ENCODE measurements at regions not wholly inside any gene's neighbourhood (a gene's known extent, or its start where the extent isn't known, plus 50 kb on each side); places are given as distances from the start of the nearest gene placed in this dataset.

DNA sequence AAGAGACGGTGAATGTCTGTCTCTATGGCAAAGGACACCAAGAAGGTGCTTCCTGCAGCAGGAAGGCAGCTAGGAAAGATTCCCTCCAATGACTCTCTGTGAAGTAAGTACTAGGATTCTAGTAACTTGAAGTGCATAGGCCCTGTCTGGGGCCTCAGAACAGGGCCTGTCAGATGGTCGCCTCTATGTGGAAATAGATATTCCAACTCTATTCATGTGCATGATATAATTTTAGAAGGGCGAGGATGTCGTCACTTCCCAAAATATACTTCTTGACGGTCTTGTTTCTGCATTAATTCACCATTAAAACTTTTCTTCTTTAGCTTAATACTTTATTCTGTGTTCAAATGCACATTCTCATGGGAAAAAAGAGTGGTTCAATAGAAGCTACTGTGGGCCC, 167.0 kb downstream of the TLE3 start:
- no peak for DNase-seq (ENCODE audit: low spot score)
- intact Hi-C loops (cut with DNase I): loop anchor here (5.0 to 10.0 kb wide), 3 partner anchors 138 to 336 kb away; no protein-coding TSS in a partner anchor

- intact Hi-C loops (cut with DNase I): loop anchor here (5.0 to 10.0 kb wide), 3 partner anchors 139 to 336 kb away; no protein-coding TSS in a partner anchor
- no peak for DNase-seq (ENCODE audit: low spot score)
These were observed 166.6 kb downstream of the TLE3 start for GRCh38 chr15:69931156-69931555.

DNA sequence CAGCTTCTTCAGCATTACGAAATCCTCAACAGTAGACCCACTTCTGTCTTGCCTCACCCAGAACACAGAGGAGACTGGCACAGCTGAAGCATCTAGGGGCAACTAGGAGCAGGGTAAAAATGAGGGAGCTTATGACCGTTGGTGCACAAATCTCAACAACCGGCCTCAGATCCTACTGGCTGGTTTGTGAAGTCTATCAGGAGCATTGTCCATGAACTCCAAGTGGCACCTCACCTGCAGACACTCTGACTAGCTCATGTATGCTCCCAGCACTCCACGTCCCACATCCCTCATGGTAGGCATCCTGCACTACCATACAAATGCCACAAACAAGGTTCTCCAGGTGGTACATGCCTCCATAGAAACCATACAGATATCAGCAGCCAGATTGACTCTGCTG, 163.1 kb downstream of the TLE3 start:
- intact Hi-C loops (cut with DNase I): loop anchor here (5.0 to 10.0 kb wide), 3 partner anchors 142 to 340 kb away; no protein-coding TSS in a partner anchor
- DNase-seq (ENCODE audit: low spot score): no peak

GRCh38 chr15:69939513-69940440, 157.9 kb downstream of the TLE3 start:
- DNase-seq (ENCODE audit: low spot score): no peak

GRCh38 chr15:69940441-69941300, 157.0 kb downstream of the TLE3 start:
- intact Hi-C loops (cut with DNase I): no loop called here
- DNase-seq (ENCODE audit: low spot score): no peak

More at GRCh38 chr15:69939513-69940440, 157.9 kb downstream of the TLE3 start:
- intact Hi-C loops (cut with DNase I): loop anchor here (10.0 kb wide), 1 partner anchor 345 kb away; no protein-coding TSS in a partner anchor

DNA sequence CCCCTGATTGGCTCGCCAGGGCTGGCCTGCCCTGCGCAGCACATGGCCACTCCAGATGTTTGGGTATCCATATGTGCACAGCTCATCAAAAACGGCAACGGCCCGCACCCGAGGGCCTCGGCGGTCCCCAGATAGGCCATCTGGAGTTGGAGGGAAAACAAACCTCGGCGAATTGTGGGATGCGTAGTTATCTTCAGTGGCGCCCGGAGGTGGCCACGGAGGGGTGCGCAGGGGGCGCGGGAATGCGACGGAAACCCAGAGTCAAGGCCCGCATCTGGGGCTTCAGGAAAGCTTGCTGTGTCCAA, 156.5 kb downstream of the TLE3 start:
- intact Hi-C loops (cut with DNase I): no loop called here
- no peak for DNase-seq (ENCODE audit: low spot score)

- no peak for DNase-seq (ENCODE audit: low spot score)
- intact Hi-C loops (cut with DNase I): no loop called here
These were observed 155.8 kb downstream of the TLE3 start for GRCh38 chr15:69941706-69942495.

DNA sequence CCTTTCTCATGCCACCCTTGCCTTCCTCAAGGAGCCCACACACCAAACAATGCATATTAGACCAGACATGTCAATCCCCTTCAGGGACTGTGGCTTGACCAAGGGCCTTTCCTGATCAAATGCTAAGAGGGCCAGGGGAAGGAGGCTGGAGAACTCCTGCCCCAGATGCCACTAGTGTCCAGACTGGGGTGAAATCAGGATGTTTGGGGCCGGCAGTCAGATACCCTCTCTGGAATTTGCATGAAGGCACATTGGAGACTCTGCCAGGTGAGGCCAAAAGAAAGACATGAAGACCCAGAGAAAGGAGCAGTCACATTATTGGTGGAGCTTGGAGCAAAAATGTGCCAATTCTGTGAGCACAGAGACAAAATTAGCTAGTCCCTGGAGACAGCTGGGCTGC, 154.1 kb downstream of the TLE3 start:
- intact Hi-C loops (cut with DNase I): no loop called here
- DNase-seq (ENCODE audit: low spot score): no peak

- no peak for DNase-seq (ENCODE audit: low spot score)
- intact Hi-C loops (cut with DNase I): no loop called here
These were observed 152.0 kb downstream of the TLE3 start for GRCh38 chr15:69945729-69946128.

GRCh38 chr15:69946870-69947269, 150.8 kb downstream of the TLE3 start:
- no peak for DNase-seq (ENCODE audit: low spot score)
- intact Hi-C loops (cut with DNase I): no loop called here

- intact Hi-C loops (cut with DNase I): no loop called here
- no peak for DNase-seq (ENCODE audit: low spot score)
These were observed 150.3 kb downstream of the TLE3 start for GRCh38 chr15:69947394-69947793.

- intact Hi-C loops (cut with DNase I): no loop called here
These were observed 148.2 kb downstream of the TLE3 start for GRCh38 chr15:69949485-69949884.

GRCh38 chr15:69951256-69951897, 146.3 kb downstream of the TLE3 start:
- no peak for DNase-seq (ENCODE audit: low spot score)
- intact Hi-C loops (cut with DNase I): no loop called here

More at GRCh38 chr15:69949485-69949884, 148.2 kb downstream of the TLE3 start:
- DNase-seq (ENCODE audit: low spot score): no peak

DNA sequence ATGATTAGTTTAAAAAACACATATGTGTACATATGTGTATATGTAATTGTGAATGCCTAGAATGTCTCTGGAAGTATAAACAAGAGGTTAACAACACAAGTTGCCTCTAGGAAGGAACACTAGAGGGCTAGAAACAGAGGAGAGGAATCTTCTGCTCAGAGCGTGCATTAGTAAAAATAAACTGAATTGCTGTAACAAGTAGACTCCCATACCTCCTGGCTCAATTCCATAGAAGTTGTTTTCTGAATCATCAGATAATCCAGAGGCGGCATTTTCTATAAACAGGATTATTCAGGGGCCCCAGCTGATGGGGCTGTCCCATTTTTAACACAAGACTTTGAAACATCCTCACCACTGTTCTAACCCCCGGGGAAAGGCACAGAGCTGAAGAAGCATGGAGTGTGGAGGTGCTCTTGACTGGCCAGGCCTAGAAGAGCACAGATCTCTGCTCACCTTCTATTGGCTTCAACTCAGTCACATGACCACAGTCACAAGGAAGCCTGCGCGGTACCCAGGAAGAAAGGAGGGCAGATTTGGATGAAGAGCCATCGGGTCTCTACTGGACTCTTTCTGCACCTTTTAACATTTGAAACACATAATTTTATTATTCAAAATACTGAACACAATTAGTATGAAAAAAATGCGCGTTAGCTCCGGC, 145.7 kb downstream of the TLE3 start:
- intact Hi-C loops (cut with DNase I): no loop called here
- DNase-seq (ENCODE audit: low spot score): no peak

DNA sequence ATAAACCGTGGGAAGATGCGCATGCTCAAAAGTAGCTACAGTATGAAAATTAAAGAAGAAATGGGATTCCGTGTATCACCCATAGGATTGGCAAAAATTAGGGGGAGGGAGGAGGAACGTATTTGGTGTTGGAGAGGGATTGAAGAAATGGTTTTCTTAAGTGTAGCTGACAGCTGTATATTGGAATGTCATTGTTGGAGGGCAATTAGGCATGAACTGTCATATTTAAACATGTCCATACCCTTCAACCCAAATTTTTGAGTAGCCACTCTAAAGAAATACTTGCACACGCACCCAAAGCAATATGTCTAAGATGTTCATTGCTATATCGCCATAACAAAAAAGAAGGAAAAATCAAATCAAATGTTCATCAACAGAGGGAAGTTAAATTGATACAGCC, 144.7 kb downstream of the TLE3 start:
- intact Hi-C loops (cut with DNase I): no loop called here
- no peak for DNase-seq (ENCODE audit: low spot score)

- DNase-seq (ENCODE audit: low spot score): no peak
- intact Hi-C loops (cut with DNase I): no loop called here
These were observed 143.9 kb downstream of the TLE3 start for GRCh38 chr15:69953816-69954215.

DNA sequence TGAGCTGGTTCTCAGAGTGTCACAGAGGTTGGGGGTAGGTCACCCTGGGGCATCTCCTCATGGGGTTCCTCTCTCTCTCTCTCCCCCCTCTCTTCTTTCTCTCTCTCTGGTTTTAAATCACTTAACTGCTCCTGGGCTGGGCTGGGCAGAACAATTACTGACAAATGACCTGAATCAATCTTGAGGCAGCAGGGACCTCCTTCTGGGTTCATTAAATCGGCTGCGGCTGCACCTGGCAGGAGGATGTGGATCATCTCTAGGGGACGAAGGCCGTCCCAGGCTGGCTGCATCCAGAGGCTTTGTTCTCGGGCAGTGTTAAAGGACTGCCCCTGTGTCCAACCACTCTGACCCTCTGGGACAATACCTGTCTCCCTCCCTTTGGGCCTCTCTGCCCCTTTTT, 143.1 kb downstream of the TLE3 start:
- intact Hi-C loops (cut with DNase I): no loop called here
- DNase-seq (ENCODE audit: low spot score): no peak

- intact Hi-C loops (cut with DNase I): no loop called here
- DNase-seq (ENCODE audit: low spot score): no peak
These were observed 142.3 kb downstream of the TLE3 start for GRCh38 chr15:69955240-69955894.
